Neuronal stem cell (in vitro differentiated cells): ENCODE measurements at regions not wholly inside any gene's neighbourhood (a gene's known extent, or its start where the extent isn't known, plus 50 kb on each side); places are given as distances from the start of the nearest gene placed in this dataset.

Source experiments
- DNase-seq: peaks from one replicate; pipeline ENCODE4 v3.0.0-alpha.2; 2013; ENCODE audit warnings: low spot score
- H2AFZ ChIP-seq: one replicate; pipeline ENCODE4 v1.6.1; 2013; ENCODE audit warnings: mild to moderate bottlenecking, low read length, inconsistent platforms
- H2AK5ac ChIP-seq: 2 replicates; pipeline ENCODE4 v1.6.1; 2013; ENCODE audit warnings: low read depth, mild to moderate bottlenecking, inconsistent platforms, low read length, moderate library complexity, mixed read lengths
- H2BK120ac ChIP-seq: 2 replicates; pipeline ENCODE4 v1.6.1; 2013; ENCODE audit warnings: low read depth, mild to moderate bottlenecking, inconsistent platforms, low read length, moderate library complexity, mixed read lengths
- H2BK12ac ChIP-seq: one replicate; pipeline ENCODE4 v1.6.1; 2013; ENCODE audit warnings: low read length, inconsistent platforms
- H2BK15ac ChIP-seq: 2 replicates; pipeline ENCODE4 v1.6.1; 2013; ENCODE audit warnings: mild to moderate bottlenecking, low read length, inconsistent platforms, mixed read lengths
- H2BK5ac ChIP-seq: one replicate; pipeline ENCODE4 v1.6.1; 2013; ENCODE audit warnings: inconsistent platforms, mild to moderate bottlenecking, low read length, moderate library complexity
- H3K14ac ChIP-seq: one replicate; pipeline ENCODE4 v1.6.1; 2013; ENCODE audit warnings: low read length, inconsistent platforms
- H3K18ac ChIP-seq: 2 replicates; pipeline ENCODE4 v1.6.1; 2013; ENCODE audit warnings: low read length, inconsistent platforms
- H3K23ac ChIP-seq: 2 replicates; pipeline ENCODE4 v1.6.1; 2013; ENCODE audit warnings: low read depth, mild to moderate bottlenecking, mixed read lengths, low read length, inconsistent platforms; ENCODE audit not compliant: poor library complexity
- H3K27ac ChIP-seq: replicated peaks from 3 replicates; pipeline ENCODE4 v1.5.1; 2013; ENCODE audit warnings: low read length, inconsistent platforms
- H3K27me3 ChIP-seq, 3 experiments: 2 replicates each; pipeline ENCODE4 v1.6.1; 2013; ENCODE audit warnings: low read length in 3 of 3, mild to moderate bottlenecking in 2 of 3, inconsistent platforms in 1 of 3, low read depth in 1 of 3, mixed read lengths in 1 of 3, moderate library complexity in 1 of 3; ENCODE audit not compliant: control insufficient read depth in 3 of 3, insufficient read depth in 3 of 3
- H3K36me3 ChIP-seq, 2 donors: replicated peaks in 1 of 2; 2 replicates each; pipeline ENCODE4 v1.6.1; 2013; ENCODE audit warnings: low read length in 2 of 2; ENCODE audit not compliant: control insufficient read depth in 2 of 2, insufficient read depth in 2 of 2
- H3K4ac ChIP-seq: 2 replicates; pipeline ENCODE4 v1.6.1; 2013; ENCODE audit warnings: inconsistent platforms, mild to moderate bottlenecking, low read length, moderate library complexity
- H3K4me1 ChIP-seq, 2 donors: 1 replicate in 1 of 2; 2 replicates in 1 of 2; pipeline ENCODE4 v1.6.1; 2013; ENCODE audit warnings: low read length in 2 of 2, low read depth in 1 of 2; ENCODE audit not compliant: control insufficient read depth in 2 of 2, insufficient read depth in 1 of 2
- H3K4me2 ChIP-seq: one replicate; pipeline ENCODE4 v1.6.1; 2013; ENCODE audit warnings: mild to moderate bottlenecking, low read length, inconsistent platforms; ENCODE audit not compliant: insufficient read depth, poor library complexity, severe bottlenecking
- H3K4me3 ChIP-seq, 2 donors: 2 replicates each; pipeline ENCODE4 v1.5.1; 2013; ENCODE audit warnings: low read length in 2 of 2, mild to moderate bottlenecking in 2 of 2, inconsistent platforms in 1 of 2, moderate library complexity in 1 of 2
- H3K79me1 ChIP-seq: one replicate; pipeline ENCODE4 v1.6.1; 2013; ENCODE audit warnings: low read depth, mild to moderate bottlenecking, inconsistent platforms, low read length, moderate library complexity
- H3K9ac ChIP-seq: one replicate; pipeline ENCODE4 v1.6.1; 2013; ENCODE audit warnings: mild to moderate bottlenecking, low read depth, low read length, inconsistent platforms; ENCODE audit not compliant: poor library complexity
- H3K9me3 ChIP-seq, 2 donors: replicated peaks in 1 of 2; 2 replicates each; pipeline versions ENCODE3 to v1.6.1; 2013; ENCODE audit warnings: low read length in 2 of 2, mild to moderate bottlenecking in 2 of 2, inconsistent platforms in 1 of 2, low read depth in 1 of 2, mixed read lengths in 1 of 2, moderate library complexity in 1 of 2; ENCODE audit not compliant: control insufficient read depth in 2 of 2, insufficient read depth in 1 of 2
- H4K8ac ChIP-seq: one replicate; pipeline ENCODE4 v1.6.1; 2013; ENCODE audit warnings: low read depth, mild to moderate bottlenecking, inconsistent platforms, low read length, moderate library complexity
- H4K91ac ChIP-seq: one replicate; pipeline ENCODE4 v1.6.1; 2013; ENCODE audit warnings: low read length, low read depth, mild to moderate bottlenecking, inconsistent platforms; ENCODE audit not compliant: poor library complexity
- WGBS, 2 donors: extraction: QIAGEN DNeasy Blood & Tissue Kit; methylation state at CpG; one replicate each; pipeline ENCODE4 v1.1.7; 2013; ENCODE audit warnings: missing lambda C conversion rate in 2 of 2, mixed read lengths in 1 of 2; ENCODE audit not compliant: insufficient read length in 2 of 2, insufficient replicate concordance in 1 of 2; ENCODE audit errors: extremely low coverage in 2 of 2; 5-methylcytosine and 5-hydroxymethylcytosine counted together

DNA sequence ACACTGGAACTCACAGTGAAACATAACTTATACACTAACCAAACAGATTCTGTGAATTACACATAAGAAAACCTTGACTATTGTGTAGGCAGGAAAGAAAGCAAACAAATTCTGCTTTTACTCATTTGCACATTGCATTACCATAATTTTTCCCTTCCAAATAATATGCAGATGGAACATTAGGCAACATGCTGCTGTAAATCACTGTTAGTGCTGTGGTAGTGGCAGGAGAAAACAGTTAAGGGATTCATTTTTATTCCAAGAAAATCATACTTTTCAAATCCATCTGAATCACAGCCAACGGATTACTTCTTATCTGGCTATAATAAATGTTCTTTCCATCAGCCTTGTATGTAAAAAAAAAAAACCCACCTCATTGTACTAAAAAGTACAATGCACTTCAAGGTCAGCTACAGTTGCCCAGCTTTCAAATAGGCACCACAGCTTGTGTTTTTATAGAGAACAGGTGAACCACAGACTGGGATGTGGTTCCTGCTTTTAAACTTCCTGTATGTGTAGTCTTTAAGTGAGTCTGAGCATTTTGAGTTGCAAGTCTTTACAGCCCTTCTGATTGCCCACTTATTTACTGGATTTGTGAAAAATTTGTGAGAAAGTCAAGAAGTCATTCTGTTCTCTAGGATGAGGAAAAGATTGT lies 590.0 kb upstream of the SEMA3D start:
- Histone ChIP-seq H2BK12ac (no peak overlapping the region), H2BK15ac (no peak overlapping the region), H3K4ac (no peak overlapping the region), H3K4me2 (no peak overlapping the region), H4K91ac (no peak overlapping the region), H3K14ac (no peak overlapping the region), H3K23ac (no peak overlapping the region), H3K4me3 (no peak overlapping the region), H2AFZ (peak overlapping the region; percentile 4), H3K27me3 (no peaks in the 10 kb centered on the region), H2BK5ac (no peak overlapping the region), H3K9me3 (no peaks in the 10 kb centered on the region), H3K18ac (no peak overlapping the region), H2AK5ac (no peak overlapping the region), H3K9ac (no peak overlapping the region), H3K4me1 (no peaks in the 10 kb centered on the region), H2BK120ac (no peak overlapping the region), H3K36me3 (no peaks in the 10 kb centered on the region), H3K79me1 (no peaks in the 10 kb centered on the region), H3K27ac (no peak overlapping the region), H4K8ac (no peak overlapping the region)
- DNase-seq = no peak
- no CpG with 5 or more reads among the region's 1 CpG for WGBS, 2 donors

DNA sequence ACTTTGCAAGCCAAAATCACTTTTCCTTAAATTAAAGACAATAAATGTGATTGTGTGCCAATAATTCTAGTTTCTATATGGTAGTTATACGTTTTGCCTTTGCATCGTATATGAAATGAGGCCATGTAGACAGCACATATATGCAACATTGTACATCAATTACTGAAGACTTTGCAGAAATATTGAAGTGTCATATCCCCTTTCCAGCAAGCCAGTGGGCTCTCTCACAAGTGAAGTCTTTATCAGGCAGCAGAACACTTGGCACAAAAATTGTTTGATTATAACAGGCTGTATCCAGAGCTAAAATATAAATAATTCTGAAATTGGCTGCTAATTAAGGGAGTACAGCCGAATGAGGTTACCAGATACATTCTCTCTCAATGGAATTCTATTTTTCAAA lies 588.6 kb upstream of the SEMA3D start:
- no peak overlapping the region for H3K4me2 ChIP-seq
- H3K4me1 ChIP-seq = no peaks in the 10 kb centered on the region
- H4K8ac ChIP-seq = no peak overlapping the region
- no peak overlapping the region for H3K14ac ChIP-seq
- no peaks in the 10 kb centered on the region for H3K36me3 ChIP-seq
- H2AFZ ChIP-seq = no peak overlapping the region
- H2BK120ac ChIP-seq = no peak overlapping the region
- H3K27me3 ChIP-seq = no peaks in the 10 kb centered on the region
- no peak overlapping the region for H3K27ac ChIP-seq
- no peak for DNase-seq
- H2BK15ac ChIP-seq = no peak overlapping the region
- no CpG with 5 or more reads among the region's 3 CpGs for WGBS, 2 donors
- no peak overlapping the region for H2AK5ac ChIP-seq
- no peaks in the 10 kb centered on the region for H3K9me3 ChIP-seq
- no peaks in the 10 kb centered on the region for H3K79me1 ChIP-seq
- no peak overlapping the region for H3K4me3 ChIP-seq
- H2BK5ac ChIP-seq = no peak overlapping the region
- H4K91ac ChIP-seq = no peak overlapping the region
- H3K18ac ChIP-seq = no peak overlapping the region
- no peak overlapping the region for H3K4ac ChIP-seq
- H2BK12ac ChIP-seq = no peak overlapping the region
- no peak overlapping the region for H3K23ac ChIP-seq
- H3K9ac ChIP-seq = no peak overlapping the region

GRCh38 chr7:85774986-85775385 lies 588.1 kb upstream of the SEMA3D start:
- no peak overlapping the region for H2BK12ac ChIP-seq
- no peaks in the 10 kb centered on the region for H3K9me3 ChIP-seq
- H3K4me3 ChIP-seq = no peak overlapping the region
- H2BK120ac ChIP-seq = no peak overlapping the region
- no peaks in the 10 kb centered on the region for H3K4me1 ChIP-seq
- H3K27me3 ChIP-seq = no peaks in the 10 kb centered on the region
- DNase-seq = no peak
- no peak overlapping the region for H3K23ac ChIP-seq
- H3K79me1 ChIP-seq = no peaks in the 10 kb centered on the region
- H4K8ac ChIP-seq = no peak overlapping the region
- no peak overlapping the region for H2AFZ ChIP-seq
- no peak overlapping the region for H3K9ac ChIP-seq
- no peak overlapping the region for H3K18ac ChIP-seq
- H2BK5ac ChIP-seq = no peak overlapping the region
- H3K27ac ChIP-seq = no peak overlapping the region
- no CpG with 5 or more reads among the region's 6 CpGs for WGBS, 2 donors
- no peak overlapping the region for H3K14ac ChIP-seq
- no peak overlapping the region for H3K4ac ChIP-seq
- no peak overlapping the region for H3K4me2 ChIP-seq
- no peak overlapping the region for H2BK15ac ChIP-seq
- H3K36me3 ChIP-seq = no peaks in the 10 kb centered on the region
- no peak overlapping the region for H4K91ac ChIP-seq
- H2AK5ac ChIP-seq = no peak overlapping the region

DNA sequence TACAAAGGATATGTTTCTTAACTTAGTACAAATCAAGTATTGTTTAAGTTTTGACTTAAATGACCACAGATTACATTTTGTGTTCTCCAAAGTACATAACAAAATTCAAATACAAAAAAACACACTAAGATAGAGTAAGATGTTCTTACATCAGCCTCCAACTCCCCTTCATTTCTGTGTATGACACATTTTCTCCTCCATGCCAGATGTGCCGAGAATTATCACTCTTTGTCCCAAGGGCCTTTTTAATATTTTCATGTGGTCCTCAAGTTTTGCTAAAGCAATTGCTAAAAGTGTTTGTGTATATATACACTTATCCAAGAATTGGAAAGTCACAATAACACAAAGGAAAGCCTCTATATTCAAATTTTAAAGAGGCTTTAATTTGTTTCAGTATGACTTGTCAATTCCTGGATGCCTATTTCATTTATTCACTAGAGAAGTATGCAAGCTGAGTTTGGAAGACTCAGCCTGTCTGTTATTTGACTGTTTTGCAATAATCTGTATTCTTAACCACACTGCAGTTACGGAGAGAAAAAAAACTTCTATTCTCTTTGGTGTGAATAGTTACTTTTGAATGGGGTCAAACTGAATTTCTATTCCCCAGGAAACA lies 586.4 kb upstream of the SEMA3D start:
- H3K36me3 ChIP-seq = no peaks in the 10 kb centered on the region
- H3K23ac ChIP-seq = no peak overlapping the region
- H3K79me1 ChIP-seq = no peaks in the 10 kb centered on the region
- H3K18ac ChIP-seq = no peak overlapping the region
- no peak overlapping the region for H2BK5ac ChIP-seq
- no peak overlapping the region for H4K91ac ChIP-seq
- H2AK5ac ChIP-seq = no peak overlapping the region
- H3K14ac ChIP-seq = no peak overlapping the region
- H3K4me2 ChIP-seq = no peak overlapping the region
- H3K4me1 ChIP-seq = no peaks in the 10 kb centered on the region
- no peak overlapping the region for H2BK12ac ChIP-seq
- H3K27ac ChIP-seq = no peak overlapping the region
- H2BK15ac ChIP-seq = no peak overlapping the region
- H3K4me3 ChIP-seq = no peak overlapping the region
- no peak overlapping the region for H4K8ac ChIP-seq
- WGBS, 2 donors = no CpG with 5 or more reads among the region's 2 CpGs
- no peaks in the 10 kb centered on the region for H3K9me3 ChIP-seq
- no peak overlapping the region for H2BK120ac ChIP-seq
- H2AFZ ChIP-seq = peak overlapping the region; percentile 77
- peaks cover 0 to 2% (median 0%) of the 10 kb centered on the region in 3 experiments for H3K27me3 ChIP-seq
- H3K9ac ChIP-seq = no peak overlapping the region
- no peak for DNase-seq
- no peak overlapping the region for H3K4ac ChIP-seq
